Spleen (tissue), 11 donors: ENCODE measurements at regions not wholly inside any gene's neighbourhood (a gene's known extent, or its start where the extent isn't known, plus 50 kb on each side); places are given as distances from the start of the nearest gene placed in this dataset.

Experiments
- DNase-seq: peaks from one replicate; pipeline ENCODE4 v3.0.0-alpha.2; 2020
- H3K27ac ChIP-seq, 8 donors: fragments of 200-600 bp; sonication (generic) in 7 of 8; 1 replicate in 4 of 8; 2 replicates in 4 of 8; pipeline versions ENCODE4 v1.5.0 to v1.8.0; 2016 to 2021; ENCODE audit warnings: inconsistent platforms in 4 of 8, mild to moderate bottlenecking in 4 of 8, moderate library complexity in 1 of 8
- H3K27me3 ChIP-seq, 7 donors: fragments of 200-600 bp; sonication (generic) in 6 of 7; replicated peaks in 1 of 7; 1 replicate in 4 of 7; 2 replicates in 3 of 7; pipeline versions ENCODE4 v1.5.0 to v1.8.0; 2016 to 2021; ENCODE audit warnings: inconsistent platforms in 3 of 7, mild to moderate bottlenecking in 1 of 7
- H3K36me3 ChIP-seq, 6 donors: fragments of 200-600 bp; sonication (generic) in 5 of 6; 1 replicate in 4 of 6; 2 replicates in 2 of 6; pipeline versions ENCODE4 v1.5.0 to v1.8.0; 2016 to 2021; ENCODE audit warnings: inconsistent platforms in 2 of 6
- H3K4me1 ChIP-seq, 6 donors: fragments of 200-600 bp; sonication (generic) in 5 of 6; 1 replicate in 3 of 6; 2 replicates in 3 of 6; pipeline versions ENCODE4 v1.5.0 to v1.8.0; 2016 to 2021; ENCODE audit warnings: inconsistent platforms in 3 of 6
- H3K4me3 ChIP-seq, 8 donors: fragments of 200-600 bp; sonication (generic) in 7 of 8; 1 replicate in 4 of 8; 2 replicates in 4 of 8; pipeline versions ENCODE4 v1.5.0 to v1.8.0; 2016 to 2021; ENCODE audit warnings: inconsistent platforms in 4 of 8, mild to moderate bottlenecking in 4 of 8, moderate library complexity in 2 of 8
- H3K9me3 ChIP-seq, 8 donors: fragments of 200-600 bp; sonication (generic) in 7 of 8; 1 replicate in 4 of 8; 2 replicates in 4 of 8; pipeline versions ENCODE4 v1.5.0 to v1.8.0; 2016 to 2021; ENCODE audit warnings: inconsistent platforms in 4 of 8
- POLR2A ChIP-seq, 3 donors: fragments of 450-650 bp; IDR thresholded peaks; one replicate each; pipeline ENCODE4 v1.5.1; 2017; ENCODE audit warnings: antibody characterized with exemption in 3 of 3, mild to moderate bottlenecking in 1 of 3
- POLR2AphosphoS5 ChIP-seq, 3 donors: sonication (generic); formaldehyde crosslinking; IDR thresholded peaks; one replicate each; pipeline ENCODE4 v1.5.1; 2017; ENCODE audit warnings: antibody characterized with exemption in 3 of 3
- WGBS, 5 donors: extraction: QIAGEN DNeasy Blood & Tissue Kit in 3 of 5; methylation state at CpG; one replicate each; pipeline versions ENCODE4 v1.1.5 to v1.1.7; 2013 to 2018; 5-methylcytosine and 5-hydroxymethylcytosine counted together
- intact Hi-C: fragments of 100-400 bp; cut with DNase I; formaldehyde crosslinking; loops from one replicate; pipeline ENCODE4 v1.15.0; 2023; ENCODE audit warnings: low total_unique reads
- TF ChIP-seq, protein P1 (sequence below), 11 experiments: fragments of 200-600 bp in 7 of 11; fragments of 450-650 bp in 4 of 11; sonication (generic) in 4 of 11; IDR thresholded peaks in 8 of 11; conservative IDR thresholded peaks in 3 of 11; 1 replicate in 7 of 11; 2 replicates in 4 of 11; pipeline versions ENCODE4 v1.4.0 to v1.8.0; 2016 to 2021; ENCODE audit warnings: antibody characterized with exemption in 11 of 11, inconsistent platforms in 4 of 11, mild to moderate bottlenecking in 1 of 11
- donor health status: healthy with polysubstance abuse.
- donor health status: DM: no; HTN: no; CAD: no; lungs with moderate emphysema.
- donor health status: DM: no; HTN: no; CAD: no.
- donor health status: Bipolar disorder and iron deficiency.
- donor health status: healthy.
- donor health status: DM: no; HTN: no; CAD: no.
- donor health status: DM: yes; HTN: yes; CAD: no.

DNA sequence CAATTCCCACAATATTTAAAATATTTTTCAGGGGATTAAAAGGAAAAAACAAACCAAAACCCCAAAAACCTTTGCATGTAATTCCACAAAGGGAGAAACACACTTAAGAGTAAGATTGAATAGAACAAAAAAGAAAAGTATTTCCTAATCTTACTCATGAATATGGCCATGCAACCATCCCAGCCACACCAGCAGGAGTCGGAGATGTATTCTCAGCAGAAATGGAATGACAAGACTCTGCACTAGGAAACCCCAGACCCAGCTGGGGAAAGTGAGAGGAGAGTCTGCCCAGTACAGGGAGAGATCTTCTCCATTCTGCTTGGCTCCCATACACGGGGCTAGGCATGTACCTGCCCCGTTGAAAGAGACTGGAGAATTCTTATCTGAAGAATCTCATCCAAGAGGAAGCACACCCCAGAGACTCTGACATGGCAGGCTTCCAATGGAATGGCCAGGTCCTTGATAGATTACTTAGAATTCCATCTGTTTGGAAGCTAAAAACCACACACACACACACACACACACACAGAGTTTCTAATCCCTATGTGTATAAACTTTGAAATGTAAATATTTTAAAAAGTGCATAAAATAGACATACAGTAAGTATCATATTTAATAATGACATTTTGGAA is 118.8 kb downstream of the GADD45G start:
- WGBS, 5 donors, result 48 to 76% (median 50%) methylated on average over 3 of the region's 3 CpGs
- no peak for DNase-seq
- H3K27me3 ChIP-seq, result no peaks in the 10 kb centered on the region
- TF ChIP-seq POLR2AphosphoS5 (IDR thresholded peaks at IDR 0.05) (no peak), POLR2A (IDR thresholded peaks at IDR 0.05) (no peak)
- TF ChIP-seq, protein P1, sequence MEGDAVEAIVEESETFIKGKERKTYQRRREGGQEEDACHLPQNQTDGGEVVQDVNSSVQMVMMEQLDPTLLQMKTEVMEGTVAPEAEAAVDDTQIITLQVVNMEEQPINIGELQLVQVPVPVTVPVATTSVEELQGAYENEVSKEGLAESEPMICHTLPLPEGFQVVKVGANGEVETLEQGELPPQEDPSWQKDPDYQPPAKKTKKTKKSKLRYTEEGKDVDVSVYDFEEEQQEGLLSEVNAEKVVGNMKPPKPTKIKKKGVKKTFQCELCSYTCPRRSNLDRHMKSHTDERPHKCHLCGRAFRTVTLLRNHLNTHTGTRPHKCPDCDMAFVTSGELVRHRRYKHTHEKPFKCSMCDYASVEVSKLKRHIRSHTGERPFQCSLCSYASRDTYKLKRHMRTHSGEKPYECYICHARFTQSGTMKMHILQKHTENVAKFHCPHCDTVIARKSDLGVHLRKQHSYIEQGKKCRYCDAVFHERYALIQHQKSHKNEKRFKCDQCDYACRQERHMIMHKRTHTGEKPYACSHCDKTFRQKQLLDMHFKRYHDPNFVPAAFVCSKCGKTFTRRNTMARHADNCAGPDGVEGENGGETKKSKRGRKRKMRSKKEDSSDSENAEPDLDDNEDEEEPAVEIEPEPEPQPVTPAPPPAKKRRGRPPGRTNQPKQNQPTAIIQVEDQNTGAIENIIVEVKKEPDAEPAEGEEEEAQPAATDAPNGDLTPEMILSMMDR (IDR thresholded peaks at IDR 0.05 in 8 of 11, conservative IDR thresholded peaks at IDR 0.05 in 3 of 11), result no peak
- no peaks in the 10 kb centered on the region for H3K36me3 ChIP-seq
- H3K9me3 ChIP-seq, result no peaks in the 10 kb centered on the region
- intact Hi-C loops, result no loop called here
- H3K4me3 ChIP-seq, result no peak overlapping the region
- H3K27ac ChIP-seq, result no peak overlapping the region
- peaks cover 0 to 16% (median 0%) of the 10 kb centered on the region in 6 donors for H3K4me1 ChIP-seq

DNA sequence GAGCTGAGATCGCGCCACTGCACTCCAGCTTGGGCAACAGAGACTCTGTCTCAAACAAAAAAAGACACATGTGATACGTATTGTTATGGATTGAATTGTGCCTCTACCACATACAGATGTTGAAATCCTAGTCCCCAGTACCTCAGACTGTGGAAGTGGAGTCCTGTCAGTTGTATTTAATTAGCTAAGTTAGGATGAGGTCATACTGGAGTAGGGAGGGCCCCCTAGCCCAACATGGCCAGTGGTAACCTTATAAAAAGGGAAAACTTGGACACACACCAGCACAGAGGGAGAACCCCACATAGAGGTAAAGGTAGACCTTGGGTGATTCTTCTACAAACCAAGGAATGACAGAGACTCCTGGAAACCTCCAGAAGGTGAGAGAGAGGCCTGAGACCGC is 119.8 kb downstream of the GADD45G start:
- Histone ChIP-seq H3K4me1 (peaks cover 0 to 16% (median 0%) of the 10 kb centered on the region in 6 donors), H3K27me3 (no peaks in the 10 kb centered on the region), H3K27ac (no peak overlapping the region), H3K4me3 (no peak overlapping the region), H3K36me3 (no peaks in the 10 kb centered on the region), H3K9me3 (no peaks in the 10 kb centered on the region)
- 85 to 94% (median 92%) methylated on average over 4 of the region's 4 CpGs for WGBS, 5 donors
- TF ChIP-seq POLR2AphosphoS5 (IDR thresholded peaks at IDR 0.05) (no peak), POLR2A (IDR thresholded peaks at IDR 0.05) (no peak)
- TF ChIP-seq, protein P1 (IDR thresholded peaks at IDR 0.05 in 8 of 11, conservative IDR thresholded peaks at IDR 0.05 in 3 of 11), result no peak
- no peak for DNase-seq
- intact Hi-C loops, result no loop called here

DNA sequence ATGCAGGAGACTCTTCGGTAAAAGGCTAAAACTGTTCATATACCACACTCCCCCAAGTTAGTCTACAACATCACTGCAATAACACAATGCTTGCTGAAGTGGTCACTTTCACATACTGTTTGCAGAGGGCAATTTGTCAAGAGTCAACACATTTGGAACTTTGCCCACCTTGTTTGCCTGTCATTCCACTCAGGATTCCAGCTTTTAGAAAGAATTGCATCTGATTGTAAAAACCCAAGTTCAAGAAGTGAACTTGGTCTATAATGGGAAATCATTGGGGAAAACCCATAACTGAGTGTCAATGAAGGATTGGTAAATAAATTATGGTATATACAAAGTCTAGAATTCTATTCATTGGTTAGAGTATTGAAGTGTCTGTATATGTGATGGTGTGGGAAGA is 120.5 kb downstream of the GADD45G start:
- WGBS, 5 donors, result 71 to 94% (median 85%) methylated on average over 1 of the region's 1 CpG

DNA sequence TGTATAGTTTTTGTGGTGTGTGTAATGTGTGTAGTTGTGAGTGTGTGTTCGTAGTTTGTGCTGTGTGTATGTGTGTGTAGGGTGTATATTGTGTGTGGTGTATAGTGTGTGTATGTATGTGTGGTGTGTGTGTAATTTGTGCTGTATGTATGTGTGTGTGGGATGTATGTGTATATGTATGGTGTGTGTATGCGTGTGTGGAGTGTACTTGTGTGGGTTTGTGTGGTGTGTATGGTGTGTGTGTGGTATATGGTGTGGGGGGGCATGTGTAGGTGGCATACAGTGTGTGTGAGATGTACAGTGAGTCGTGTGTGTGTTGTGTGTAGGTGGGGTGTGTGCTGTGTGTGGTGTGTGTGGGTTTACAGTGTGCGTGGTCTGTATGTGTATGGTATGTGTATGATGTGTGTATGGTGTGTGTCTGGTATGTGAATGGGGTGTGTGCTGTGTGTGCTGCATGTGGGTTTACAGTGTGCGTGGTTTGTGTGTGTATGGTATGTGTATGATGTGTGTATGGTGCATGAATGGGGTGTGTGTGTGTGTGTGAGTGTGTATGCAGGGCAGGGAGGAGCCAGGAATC is 125.2 kb downstream of the GADD45G start:
- Histone ChIP-seq H3K9me3 (no peaks in the 10 kb centered on the region), H3K36me3 (no peaks in the 10 kb centered on the region), H3K27me3 (no peaks in the 10 kb centered on the region), H3K4me1 (peaks cover 11 to 31% (median 21%) of the 10 kb centered on the region in 6 donors), H3K27ac (no peak overlapping the region), H3K4me3 (no peak overlapping the region)
- 76 to 87% (median 81%) methylated on average over 5 of the region's 5 CpGs for WGBS, 5 donors
- TF ChIP-seq POLR2A (IDR thresholded peaks at IDR 0.05) (no peak), POLR2AphosphoS5 (IDR thresholded peaks at IDR 0.05) (no peak)
- TF ChIP-seq, protein P1 (IDR thresholded peaks at IDR 0.05 in 8 of 11, conservative IDR thresholded peaks at IDR 0.05 in 3 of 11), result no peak
- no peak for DNase-seq
- intact Hi-C loops, result no loop called here

More for the DNA sequence above, 120.5 kb downstream of the GADD45G start:
- Histone ChIP-seq H3K9me3 (no peaks in the 10 kb centered on the region), H3K27ac (no peak overlapping the region), H3K4me3 (no peak overlapping the region), H3K27me3 (no peaks in the 10 kb centered on the region), H3K36me3 (no peaks in the 10 kb centered on the region), H3K4me1 (peaks cover 0 to 16% (median 0%) of the 10 kb centered on the region in 6 donors)
- no peak for DNase-seq
- TF ChIP-seq POLR2AphosphoS5 (IDR thresholded peaks at IDR 0.05) (no peak), POLR2A (IDR thresholded peaks at IDR 0.05) (no peak)
- TF ChIP-seq, protein P1 (IDR thresholded peaks at IDR 0.05 in 8 of 11, conservative IDR thresholded peaks at IDR 0.05 in 3 of 11), result no peak
- intact Hi-C loops, result no loop called here
